HG03060 (cell line): ENCODE measurements at regions not wholly inside any gene's neighbourhood (a gene's known extent, or its start where the extent isn't known, plus 50 kb on each side); places are given as distances from the start of the nearest gene placed in this dataset.

Experiments used
- ATAC-seq: cut with Tn5 transposase; IDR thresholded peaks from one replicate; pipeline ENCODE4 v1.9.1; 2021; ENCODE audit warnings: low read depth, moderate number of reproducible peaks; ENCODE audit not compliant: unreplicated experiment

- ATAC-seq = no peak
Measured at GRCh38 chr3:30258426-30259392, 347.7 kb upstream of the TGFBR2 start.

DNA sequence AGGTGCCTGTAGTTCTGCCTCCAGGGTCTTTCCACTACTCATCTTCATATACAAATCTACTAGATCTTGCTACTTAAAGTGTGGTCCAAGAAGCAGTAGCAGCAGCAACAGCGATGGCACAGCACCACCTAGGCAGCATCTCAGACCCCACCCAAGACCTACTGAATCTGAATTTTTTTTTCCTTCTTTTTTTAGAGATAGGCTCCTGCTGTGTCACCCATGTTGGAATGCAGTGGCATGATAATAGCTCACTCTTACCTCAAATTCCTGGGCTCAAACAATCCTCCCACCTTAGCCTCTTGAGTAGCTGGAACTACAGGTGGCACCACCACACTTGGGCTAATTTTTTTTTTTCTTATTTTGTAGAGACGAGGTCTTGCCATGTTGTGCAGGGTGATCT is 346.7 kb upstream of the TGFBR2 start:
- ATAC-seq = no peak

DNA sequence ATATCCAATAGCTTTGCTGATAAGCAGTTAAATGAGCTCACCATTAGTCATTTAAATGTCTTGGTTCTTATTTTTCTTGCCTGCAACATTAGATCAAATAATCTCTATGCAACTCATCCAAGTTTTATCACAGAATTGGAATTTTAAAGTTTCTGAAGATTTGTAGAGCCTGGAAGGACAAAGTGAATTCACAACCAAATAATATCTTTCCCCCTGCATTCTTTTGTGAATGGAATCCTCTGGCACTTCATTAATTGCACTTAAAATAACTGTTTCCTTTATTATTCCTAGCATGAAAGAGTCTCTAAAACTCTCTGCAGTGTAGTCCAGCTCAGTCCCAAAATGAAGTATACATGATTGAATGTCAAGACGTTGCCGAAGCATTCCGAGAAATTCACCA is 345.6 kb upstream of the TGFBR2 start:
- ATAC-seq = no peak

GRCh38 chr3:30263238-30263924 is 343.0 kb upstream of the TGFBR2 start:
- ATAC-seq = no peak

- no peak for ATAC-seq
Measured at GRCh38 chr3:30263925-30264313, 342.5 kb upstream of the TGFBR2 start.

DNA sequence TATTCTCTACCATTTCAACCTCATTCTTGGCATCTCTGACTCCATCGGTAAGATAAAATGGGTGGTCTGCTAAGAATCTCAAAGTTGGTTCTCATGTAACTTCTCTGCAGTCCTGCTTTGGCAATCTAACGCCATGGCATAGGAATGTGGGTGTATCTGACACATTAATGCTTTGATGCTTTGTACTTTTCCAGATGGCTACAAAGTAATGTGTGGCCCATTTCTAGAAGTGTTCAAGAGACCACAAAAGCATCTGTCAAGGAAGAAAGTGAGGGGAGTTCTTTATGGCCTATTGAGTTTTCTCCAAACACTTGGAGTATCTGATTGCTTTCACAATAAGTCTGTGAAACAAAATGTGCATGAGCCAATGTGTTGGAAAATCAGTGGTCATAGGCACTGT is 339.9 kb upstream of the TGFBR2 start:
- no peak for ATAC-seq

DNA sequence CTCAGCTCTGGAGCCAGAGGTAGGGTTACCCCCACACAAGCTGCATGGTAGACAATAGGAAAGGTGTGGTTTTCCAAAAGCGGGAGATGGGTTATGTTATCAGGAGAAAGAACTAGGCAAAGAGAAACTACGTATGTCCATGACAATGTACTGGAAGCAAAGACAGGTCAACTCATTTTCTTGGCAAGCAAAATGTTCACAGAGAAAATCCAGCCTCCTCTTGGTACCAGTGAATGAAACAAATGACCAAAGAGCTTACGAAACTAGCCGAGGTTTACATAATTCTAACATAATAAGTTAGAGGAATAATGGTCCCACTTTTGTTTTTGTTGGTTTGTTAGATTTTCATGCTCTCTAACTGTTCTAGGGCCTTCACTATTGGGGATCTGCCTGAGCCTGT is 338.1 kb upstream of the TGFBR2 start:
- ATAC-seq = no peak

GRCh38 chr3:30269751-30270445 is 336.5 kb upstream of the TGFBR2 start:
- peak; percentile 84 for ATAC-seq

GRCh38 chr3:30271781-30272180 is 334.6 kb upstream of the TGFBR2 start:
- ATAC-seq = no peak

DNA sequence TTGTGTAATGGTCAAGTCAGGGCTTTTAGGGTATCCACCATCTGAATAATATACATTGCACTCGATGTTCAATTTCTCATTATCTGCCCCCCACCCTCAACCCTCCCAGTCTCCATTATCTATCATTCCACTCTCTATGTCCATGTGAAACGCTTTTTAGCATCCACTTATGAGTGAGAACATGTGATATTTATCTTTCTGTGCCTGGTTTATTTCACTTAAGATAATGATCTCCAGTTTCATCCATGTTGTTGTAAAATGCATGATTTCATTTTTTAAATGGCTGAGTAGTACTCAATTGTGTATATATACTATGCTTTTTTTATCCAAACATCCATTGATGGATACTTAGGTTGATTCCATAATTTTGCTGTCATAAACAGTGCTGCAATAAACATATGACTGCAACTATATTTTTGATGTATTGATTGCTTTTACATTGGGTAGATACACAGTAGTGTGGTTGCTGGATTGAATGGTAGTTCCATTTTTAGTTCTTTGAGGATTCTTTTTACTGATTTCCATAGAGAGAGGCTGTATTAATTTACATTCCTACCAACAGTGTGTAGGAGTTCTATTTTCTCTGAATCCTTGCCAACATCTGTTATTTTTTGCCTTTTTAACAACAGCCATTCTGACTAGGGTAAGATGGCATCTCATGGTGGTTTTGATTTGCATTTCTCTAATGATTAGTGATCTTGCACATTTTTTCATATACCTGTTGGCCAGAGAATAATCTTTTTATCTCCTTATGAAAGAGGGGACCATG is 332.9 kb upstream of the TGFBR2 start:
- no peak for ATAC-seq

DNA sequence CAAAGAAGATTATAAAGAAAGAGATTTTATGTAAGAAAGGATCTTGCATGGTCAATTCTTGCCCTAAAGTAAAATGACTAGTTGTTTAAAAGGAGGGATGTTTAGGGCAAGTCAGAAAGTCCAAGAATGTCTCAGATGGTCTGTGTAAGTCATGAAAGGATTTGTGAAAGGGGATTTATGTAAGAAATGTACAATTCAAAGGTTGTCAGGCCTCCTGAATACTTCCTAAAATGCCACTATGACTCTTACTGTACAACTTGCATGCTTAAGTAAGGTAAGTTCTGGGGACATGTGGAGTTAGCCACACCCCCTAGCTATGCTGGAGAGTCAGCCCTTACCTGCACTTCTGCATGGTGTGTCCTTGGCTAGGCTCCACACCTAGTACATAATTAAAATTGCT is 328.9 kb upstream of the TGFBR2 start:
- no peak for ATAC-seq

- no peak for ATAC-seq
Measured at GRCh38 chr3:30281526-30281925, 324.9 kb upstream of the TGFBR2 start.

- no peak for ATAC-seq
Measured at GRCh38 chr3:30282154-30282696, 324.2 kb upstream of the TGFBR2 start.

GRCh38 chr3:30285188-30286006 is 321.0 kb upstream of the TGFBR2 start:
- no peak for ATAC-seq

DNA sequence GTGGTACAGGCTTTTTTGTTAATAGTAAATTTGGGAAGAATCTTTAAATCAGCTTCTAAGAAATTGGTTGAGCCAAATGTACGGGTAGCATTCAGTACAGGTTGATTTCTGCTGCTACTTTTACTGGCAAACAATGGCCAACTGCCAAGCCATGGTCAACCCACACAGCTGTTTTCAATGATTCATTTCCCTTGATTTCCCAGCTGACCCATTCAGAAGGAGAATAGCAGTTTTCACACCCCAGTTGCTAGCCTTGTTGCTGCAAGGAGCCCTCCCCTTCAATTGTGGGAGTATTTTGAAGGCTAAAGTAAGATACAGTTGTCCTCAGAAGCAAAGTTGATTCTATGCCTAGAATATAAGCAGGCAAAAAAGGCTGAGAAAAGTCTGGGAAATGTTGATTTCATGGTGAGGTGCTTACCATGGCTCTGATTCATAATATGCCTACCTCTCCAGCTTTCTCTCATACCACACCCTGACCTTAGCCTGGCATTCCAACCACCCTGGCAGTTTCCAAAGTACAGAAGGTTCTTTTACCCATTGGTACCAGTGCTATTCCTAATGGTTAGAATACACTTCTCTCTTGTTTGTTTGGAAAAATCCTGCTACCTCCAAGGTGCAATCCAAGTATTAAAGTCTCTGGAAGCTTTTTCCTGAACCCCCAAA is 320.3 kb upstream of the TGFBR2 start:
- ATAC-seq = no peak

GRCh38 chr3:30286811-30287210 is 319.6 kb upstream of the TGFBR2 start:
- ATAC-seq = no peak

DNA sequence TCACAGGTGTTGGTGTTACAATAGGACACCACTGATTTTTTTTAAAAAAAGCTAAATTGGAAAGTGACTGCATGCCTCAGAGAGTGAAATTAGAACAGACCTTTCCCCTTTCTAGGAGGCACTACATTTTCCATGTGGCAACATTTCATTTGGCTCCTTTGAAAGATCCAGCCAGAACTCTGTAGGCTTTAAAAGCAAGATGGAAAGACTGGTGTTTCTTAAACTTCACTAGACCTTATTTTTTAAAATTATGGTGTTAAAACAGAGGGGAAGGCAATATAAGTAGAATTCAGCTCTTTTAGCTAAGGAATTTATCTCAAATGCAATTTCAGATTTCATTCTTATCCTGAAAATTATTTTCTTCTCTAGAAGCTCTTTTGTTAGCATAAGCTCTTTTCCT is 317.6 kb upstream of the TGFBR2 start:
- ATAC-seq = no peak

- no peak for ATAC-seq
Measured at GRCh38 chr3:30289324-30289723, 317.1 kb upstream of the TGFBR2 start.

DNA sequence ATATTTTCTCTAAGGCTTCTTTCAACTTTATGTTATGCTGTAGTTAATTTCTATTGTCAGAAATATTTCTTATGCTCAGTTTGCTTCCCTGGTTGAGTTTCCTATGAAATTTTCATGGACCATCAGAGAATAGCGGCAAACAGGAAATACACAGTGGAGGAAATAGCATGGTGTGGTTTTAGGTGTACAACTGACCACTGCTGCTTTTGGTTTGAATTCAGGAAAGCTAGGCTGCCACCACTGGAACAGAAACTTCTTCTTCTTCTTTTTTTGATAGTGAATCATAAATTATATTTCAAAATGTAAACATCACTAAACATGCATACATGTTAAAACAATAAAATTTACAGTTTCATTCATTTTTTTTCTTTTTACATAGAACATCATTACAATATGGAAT is 316.6 kb upstream of the TGFBR2 start:
- no peak for ATAC-seq
